Sigmoid colon (tissue), 6 donors: ENCODE measurements at regions not wholly inside any gene's neighbourhood (a gene's known extent, or its start where the extent isn't known, plus 50 kb on each side); places are given as distances from the start of the nearest gene placed in this dataset.

Experiments used
- DNase-seq: peaks from one replicate; pipeline ENCODE4 v3.0.0-alpha.2; 2019
- H3K27ac ChIP-seq, 4 donors: fragments of 200-600 bp; sonication (generic); one replicate each; pipeline ENCODE4 v1.5.1; 2016 to 2019; ENCODE audit warnings: mild to moderate bottlenecking in 1 of 4
- H3K27me3 ChIP-seq, 3 donors: fragments of 200-600 bp; sonication (generic); one replicate each; pipeline ENCODE4 v1.5.1; 2019; ENCODE audit warnings: mild to moderate bottlenecking in 1 of 3
- H3K36me3 ChIP-seq, 4 donors: fragments of 200-600 bp; sonication (generic); one replicate each; pipeline ENCODE4 v1.5.1; 2016 to 2019
- H3K4me1 ChIP-seq, 4 donors: fragments of 200-600 bp; sonication (generic); one replicate each; pipeline ENCODE4 v1.5.1; 2017 to 2019
- H3K4me3 ChIP-seq, 4 donors: fragments of 200-600 bp; sonication (generic); one replicate each; pipeline ENCODE4 v1.5.1; 2017 to 2019; ENCODE audit warnings: mild to moderate bottlenecking in 2 of 4, moderate library complexity in 1 of 4
- H3K9me3 ChIP-seq, 4 donors: fragments of 200-600 bp in 3 of 4; sonication (generic) in 3 of 4; one replicate each; pipeline versions ENCODE4 v1.5.1 to v1.6.1; 2013 to 2019
- CTCF ChIP-seq, 4 experiments: fragments of 450-650 bp in 3 of 4; fragments of 200-600 bp in 1 of 4; IDR thresholded peaks; one replicate each; pipeline ENCODE4 v1.5.1; 2016 to 2019; ENCODE audit warnings: antibody characterized with exemption in 4 of 4, mild to moderate bottlenecking in 3 of 4, moderate library complexity in 2 of 4
- EP300 ChIP-seq, 4 donors: sonication (generic); formaldehyde crosslinking; IDR thresholded peaks; one replicate each; pipeline ENCODE4 v1.6.1; 2017; ENCODE audit warnings: antibody characterized with exemption in 4 of 4
- POLR2A ChIP-seq, 2 donors: fragments of 450-650 bp; IDR thresholded peaks; one replicate each; pipeline ENCODE4 v1.6.1; 2016; ENCODE audit warnings: antibody characterized with exemption in 2 of 2, mild to moderate bottlenecking in 2 of 2, moderate library complexity in 2 of 2
- POLR2AphosphoS5 ChIP-seq, 4 donors: sonication (generic); formaldehyde crosslinking; IDR thresholded peaks; one replicate each; pipeline ENCODE4 v1.6.1; 2017; ENCODE audit warnings: antibody characterized with exemption in 4 of 4
- WGBS, 2 donors: extraction: QIAGEN DNeasy Blood & Tissue Kit; methylation state at CpG; one replicate each; pipeline ENCODE4 v1.1.7; 2013; 5-methylcytosine and 5-hydroxymethylcytosine counted together
- intact Hi-C: fragments of 100-400 bp; cut with DNase I; formaldehyde crosslinking; loops from one replicate; pipeline ENCODE4 v1.15.1; 2023
- donor health status: healthy with polysubstance abuse.
- donor health status: healthy.

- intact Hi-C loops: no loop called here
- H3K4me3 ChIP-seq: no peak overlapping the region
- 85 to 91% methylated on average over 9 of the region's 9 CpGs for WGBS, 2 donors
- TF ChIP-seq POLR2AphosphoS5 (IDR thresholded peaks at IDR 0.05) (no peak), CTCF (IDR thresholded peaks at IDR 0.05) (no peak), EP300 (IDR thresholded peaks at IDR 0.05) (no peak), POLR2A (IDR thresholded peaks at IDR 0.05) (no peak)
- no peak overlapping the region for H3K27ac ChIP-seq
- H3K9me3 ChIP-seq: no peaks in the 10 kb centered on the region
- H3K27me3 ChIP-seq: no peaks in the 10 kb centered on the region
- DNase-seq: no peak
- H3K4me1 ChIP-seq: no peaks in the 10 kb centered on the region
- no peaks in the 10 kb centered on the region for H3K36me3 ChIP-seq
Measured at GRCh38 chr12:46109343-46110222, 119.2 kb upstream of the SCAF11 start.

GRCh38 chr12:46108721-46109120 is 118.3 kb upstream of the SCAF11 start:
- intact Hi-C loops: no loop called here
- no peak for DNase-seq
- no peak overlapping the region for H3K4me3 ChIP-seq
- no peaks in the 10 kb centered on the region for H3K4me1 ChIP-seq
- H3K27me3 ChIP-seq: no peaks in the 10 kb centered on the region
- no peak for TF ChIP-seq CTCF (IDR thresholded peaks at IDR 0.05)
- WGBS, 2 donors: 77 to 100% methylated on average over 1 of the region's 1 CpG
- no peaks in the 10 kb centered on the region for H3K36me3 ChIP-seq
- no peaks in the 10 kb centered on the region for H3K9me3 ChIP-seq
- no peak overlapping the region for H3K27ac ChIP-seq

GRCh38 chr12:46107591-46107990 is 117.2 kb upstream of the SCAF11 start:
- no peak for TF ChIP-seq POLR2AphosphoS5 (IDR thresholded peaks at IDR 0.05)
- no peak for TF ChIP-seq POLR2A (IDR thresholded peaks at IDR 0.05)
- TF ChIP-seq EP300 (IDR thresholded peaks at IDR 0.05): no peak
- TF ChIP-seq CTCF (IDR thresholded peaks at IDR 0.05): no peak
- no peaks in the 10 kb centered on the region for H3K9me3 ChIP-seq
- no peak overlapping the region for H3K27ac ChIP-seq
- H3K4me1 ChIP-seq: no peaks in the 10 kb centered on the region
- no peaks in the 10 kb centered on the region for H3K27me3 ChIP-seq
- H3K36me3 ChIP-seq: no peaks in the 10 kb centered on the region
- no peak for DNase-seq
- WGBS, 2 donors: 94 to 95% methylated on average over 2 of the region's 2 CpGs
- no peak overlapping the region for H3K4me3 ChIP-seq
- intact Hi-C loops: no loop called here

GRCh38 chr12:46105735-46106134 is 115.4 kb upstream of the SCAF11 start:
- no peak for DNase-seq
- intact Hi-C loops: no loop called here
- H3K36me3 ChIP-seq: no peaks in the 10 kb centered on the region
- H3K4me1 ChIP-seq: no peaks in the 10 kb centered on the region
- TF ChIP-seq EP300 (IDR thresholded peaks at IDR 0.05) (no peak), CTCF (IDR thresholded peaks at IDR 0.05) (no peak), POLR2A (IDR thresholded peaks at IDR 0.05) (no peak), POLR2AphosphoS5 (IDR thresholded peaks at IDR 0.05) (no peak)
- no peak overlapping the region for H3K27ac ChIP-seq
- H3K9me3 ChIP-seq: no peaks in the 10 kb centered on the region
- H3K27me3 ChIP-seq: no peaks in the 10 kb centered on the region
- no peak overlapping the region for H3K4me3 ChIP-seq
- 93 to 96% methylated on average over 2 of the region's 2 CpGs for WGBS, 2 donors
